ENCODE measurements at regions not wholly inside any gene's neighbourhood (a gene's known extent, or its start where the extent isn't known, plus 50 kb on each side); places are given as distances from the start of the nearest gene placed in this dataset.

DNA sequence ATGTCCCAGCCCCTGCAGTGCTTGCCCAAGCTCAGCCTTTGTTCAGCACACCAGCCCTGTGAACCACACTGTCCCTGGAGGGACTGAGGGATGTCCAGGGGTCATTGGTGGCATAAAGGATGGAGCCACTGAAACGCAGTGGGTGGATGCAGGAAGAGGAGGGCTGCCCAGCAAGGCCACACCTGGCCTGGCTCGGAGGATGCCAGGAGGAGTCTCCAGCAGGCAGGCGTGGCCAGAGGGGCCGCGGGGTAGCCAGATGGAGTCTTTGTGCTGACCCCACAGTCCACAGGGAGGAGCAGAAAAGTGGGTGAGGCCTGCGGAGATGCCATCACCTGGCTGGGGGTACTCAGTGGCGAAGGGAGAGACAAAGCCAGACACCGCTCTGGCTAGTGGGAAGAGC, 108.5 kb upstream of the C14orf180 start:
- Histone ChIP-seq H3K4me2 (replicated peaks; ENCODE audit: extremely low read depth, low read length, poor library complexity, severe bottlenecking) (no peak overlapping the region), H3K4me3 (replicated peaks in 1 of 3; ENCODE audit: low read depth in 2 of 3, low read length in 3 of 3) (no peak overlapping the region), H2AFZ (ENCODE audit: insufficient read depth, low read depth, low read length, poor library complexity, severe bottlenecking) (no peak overlapping the region), H3K9me3 (replicated peaks in 1 of 2; ENCODE audit: control insufficient read depth in 1 of 2, insufficient read depth in 1 of 2, low read length in 2 of 2) (no peaks in the 10 kb centered on the region), H3K27me3 (ENCODE audit: control insufficient read depth in 2 of 2, insufficient read depth in 2 of 2, low read length in 2 of 2) (no peaks in the 10 kb centered on the region), H4K20me1 (ENCODE audit: insufficient read depth, low read length) (no peaks in the 10 kb centered on the region), H3K79me2 (ENCODE audit: insufficient read depth, low read length) (no peaks in the 10 kb centered on the region), H3K27ac (ENCODE audit: low read depth in 1 of 2, low read length in 2 of 2) (no peak overlapping the region), H3K9ac (ENCODE audit: insufficient read depth, low read length, poor library complexity, severe bottlenecking) (no peak overlapping the region), H3K36me3 (replicated peaks in 1 of 2; ENCODE audit: control insufficient read depth in 1 of 2, insufficient read depth in 2 of 2, low read length in 2 of 2) (no peaks in the 10 kb centered on the region), H3K4me1 (ENCODE audit: control insufficient read depth in 1 of 2, insufficient read depth in 2 of 2, low read length in 2 of 2) (no peaks in the 10 kb centered on the region)
- Mint-ChIP-seq H3K27me3 (ENCODE audit: low read depth in 3 of 3) (peaks cover 0 to 8% (median 4%) of the 10 kb centered on the region in 3 donors), H3K4me1 (no peaks in the 10 kb centered on the region), H3K4me3 (no peak overlapping the region), H3K27ac (no peak overlapping the region), H3K36me3 (no peaks in the 10 kb centered on the region), H3K9me3 (peaks cover 0 to 3% (median 0%) of the 10 kb centered on the region in 7 donors)
- TF ChIP-seq, protein P1, sequence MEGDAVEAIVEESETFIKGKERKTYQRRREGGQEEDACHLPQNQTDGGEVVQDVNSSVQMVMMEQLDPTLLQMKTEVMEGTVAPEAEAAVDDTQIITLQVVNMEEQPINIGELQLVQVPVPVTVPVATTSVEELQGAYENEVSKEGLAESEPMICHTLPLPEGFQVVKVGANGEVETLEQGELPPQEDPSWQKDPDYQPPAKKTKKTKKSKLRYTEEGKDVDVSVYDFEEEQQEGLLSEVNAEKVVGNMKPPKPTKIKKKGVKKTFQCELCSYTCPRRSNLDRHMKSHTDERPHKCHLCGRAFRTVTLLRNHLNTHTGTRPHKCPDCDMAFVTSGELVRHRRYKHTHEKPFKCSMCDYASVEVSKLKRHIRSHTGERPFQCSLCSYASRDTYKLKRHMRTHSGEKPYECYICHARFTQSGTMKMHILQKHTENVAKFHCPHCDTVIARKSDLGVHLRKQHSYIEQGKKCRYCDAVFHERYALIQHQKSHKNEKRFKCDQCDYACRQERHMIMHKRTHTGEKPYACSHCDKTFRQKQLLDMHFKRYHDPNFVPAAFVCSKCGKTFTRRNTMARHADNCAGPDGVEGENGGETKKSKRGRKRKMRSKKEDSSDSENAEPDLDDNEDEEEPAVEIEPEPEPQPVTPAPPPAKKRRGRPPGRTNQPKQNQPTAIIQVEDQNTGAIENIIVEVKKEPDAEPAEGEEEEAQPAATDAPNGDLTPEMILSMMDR (IDR thresholded peaks at IDR 0.05), result no peak
- intact Hi-C loops (cut with micrococcal nuclease), result no loop called here
- WGBS (ENCODE audit: insufficient coverage), result 91% methylated on average over 8 of the region's 8 CpGs
- DNase-seq, result no peak

DNA sequence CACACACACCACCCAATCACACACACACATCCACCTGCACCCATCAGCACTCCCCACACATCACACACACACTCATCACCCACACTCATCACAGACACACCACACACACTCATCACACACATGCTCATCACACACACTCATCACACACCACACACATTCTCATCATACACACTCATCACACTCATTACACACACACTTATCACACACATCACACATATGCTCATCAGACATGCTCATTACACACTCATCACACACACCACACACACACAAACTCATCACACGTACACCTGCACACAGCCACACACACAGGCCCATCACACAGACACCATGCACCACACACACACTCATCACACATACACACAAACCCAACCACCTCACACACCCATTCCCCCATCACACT, 107.5 kb upstream of the C14orf180 start:
- DNase-seq, result no peak
- peaks cover 0 to 8% (median 6%) of the 10 kb centered on the region in 3 donors for H3K27me3 Mint-ChIP-seq (ENCODE audit: low read depth in 3 of 3)
- Histone ChIP-seq H2AFZ (ENCODE audit: insufficient read depth, low read depth, low read length, poor library complexity, severe bottlenecking) (no peak overlapping the region), H3K9ac (ENCODE audit: insufficient read depth, low read length, poor library complexity, severe bottlenecking) (no peak overlapping the region), H3K4me2 (replicated peaks; ENCODE audit: extremely low read depth, low read length, poor library complexity, severe bottlenecking) (no peak overlapping the region), H3K36me3 (replicated peaks in 1 of 2; ENCODE audit: control insufficient read depth in 1 of 2, insufficient read depth in 2 of 2, low read length in 2 of 2) (no peaks in the 10 kb centered on the region), H3K4me1 (ENCODE audit: control insufficient read depth in 1 of 2, insufficient read depth in 2 of 2, low read length in 2 of 2) (no peaks in the 10 kb centered on the region), H3K4me3 (replicated peaks in 1 of 3; ENCODE audit: low read depth in 2 of 3, low read length in 3 of 3) (no peak overlapping the region), H3K9me3 (replicated peaks in 1 of 2; ENCODE audit: control insufficient read depth in 1 of 2, insufficient read depth in 1 of 2, low read length in 2 of 2) (no peaks in the 10 kb centered on the region), H3K27ac (ENCODE audit: low read depth in 1 of 2, low read length in 2 of 2) (no peak overlapping the region), H3K27me3 (ENCODE audit: control insufficient read depth in 2 of 2, insufficient read depth in 2 of 2, low read length in 2 of 2) (no peaks in the 10 kb centered on the region), H4K20me1 (ENCODE audit: insufficient read depth, low read length) (no peaks in the 10 kb centered on the region), H3K79me2 (ENCODE audit: insufficient read depth, low read length) (no peaks in the 10 kb centered on the region)
- WGBS (ENCODE audit: insufficient coverage), result 92% methylated on average over 1 of the region's 1 CpG
- H3K9me3 Mint-ChIP-seq, result peaks cover 0 to 3% (median 0%) of the 10 kb centered on the region in 7 donors
- no peak overlapping the region for H3K4me3 Mint-ChIP-seq
- H3K4me1 Mint-ChIP-seq, result no peaks in the 10 kb centered on the region
- no peaks in the 10 kb centered on the region for H3K36me3 Mint-ChIP-seq
- TF ChIP-seq, protein P1 (IDR thresholded peaks at IDR 0.05), result no peak
- intact Hi-C loops (cut with micrococcal nuclease), result no loop called here
- no peak overlapping the region for H3K27ac Mint-ChIP-seq

Data from CD14-positive monocyte (primary cell).